ENCODE measurements at regions not wholly inside any gene's neighbourhood (a gene's known extent, or its start where the extent isn't known, plus 50 kb on each side); places are given as distances from the start of the nearest gene placed in this dataset.
"Not testable (repeated sequence)": the region's sequence is repeated elsewhere in the genome, so short reads cannot be mapped to it uniquely, and the experiment has no call there.

GRCh38 chr1:149174765-149175164, 71.4 kb upstream of the NBPF9 start:
- TF ChIP-seq, protein P1, sequence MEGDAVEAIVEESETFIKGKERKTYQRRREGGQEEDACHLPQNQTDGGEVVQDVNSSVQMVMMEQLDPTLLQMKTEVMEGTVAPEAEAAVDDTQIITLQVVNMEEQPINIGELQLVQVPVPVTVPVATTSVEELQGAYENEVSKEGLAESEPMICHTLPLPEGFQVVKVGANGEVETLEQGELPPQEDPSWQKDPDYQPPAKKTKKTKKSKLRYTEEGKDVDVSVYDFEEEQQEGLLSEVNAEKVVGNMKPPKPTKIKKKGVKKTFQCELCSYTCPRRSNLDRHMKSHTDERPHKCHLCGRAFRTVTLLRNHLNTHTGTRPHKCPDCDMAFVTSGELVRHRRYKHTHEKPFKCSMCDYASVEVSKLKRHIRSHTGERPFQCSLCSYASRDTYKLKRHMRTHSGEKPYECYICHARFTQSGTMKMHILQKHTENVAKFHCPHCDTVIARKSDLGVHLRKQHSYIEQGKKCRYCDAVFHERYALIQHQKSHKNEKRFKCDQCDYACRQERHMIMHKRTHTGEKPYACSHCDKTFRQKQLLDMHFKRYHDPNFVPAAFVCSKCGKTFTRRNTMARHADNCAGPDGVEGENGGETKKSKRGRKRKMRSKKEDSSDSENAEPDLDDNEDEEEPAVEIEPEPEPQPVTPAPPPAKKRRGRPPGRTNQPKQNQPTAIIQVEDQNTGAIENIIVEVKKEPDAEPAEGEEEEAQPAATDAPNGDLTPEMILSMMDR (IDR thresholded peaks at IDR 0.05), result not testable (repeated sequence)
- TF ChIP-seq SIN3A (IDR thresholded peaks at IDR 0.05; ENCODE audit: borderline replicate concordance, insufficient read depth, low read depth, low read length); POLR2AphosphoS5 (IDR thresholded peaks at IDR 0.05; ENCODE audit: low read depth, low read length); REST (IDR thresholded peaks at IDR 0.05; ENCODE audit: insufficient read depth in 1 of 2, low read depth in 2 of 2, low read length in 1 of 2): not testable (repeated sequence)
